ENCODE measurements at regions not wholly inside any gene's neighbourhood (a gene's known extent, or its start where the extent isn't known, plus 50 kb on each side); places are given as distances from the start of the nearest gene placed in this dataset.

DNA sequence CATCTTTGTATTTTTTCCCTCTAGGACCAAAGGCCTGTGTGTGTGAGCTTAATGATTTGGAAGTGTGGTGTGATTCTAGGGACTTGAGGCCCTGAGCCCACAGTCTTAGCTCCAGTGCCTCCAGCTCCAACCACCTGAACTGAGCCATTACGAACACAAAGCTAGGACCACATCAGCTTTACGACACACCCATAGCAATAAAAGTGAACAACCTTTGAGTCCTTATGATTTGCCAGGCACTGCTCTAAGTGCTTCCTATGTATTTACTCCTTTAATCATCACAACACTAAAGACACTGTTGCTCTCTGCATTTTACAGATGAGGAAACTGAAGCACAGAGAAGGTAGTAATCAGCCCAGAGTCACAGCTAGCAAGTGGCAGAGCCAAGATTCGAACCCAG is 126.4 kb downstream of the EHF start:
- Histone ChIP-seq H3K14ac (ENCODE audit: insufficient read length) (no peak overlapping the region), H3K9me3 (ENCODE audit: insufficient read depth in 2 of 2, low read depth in 1 of 2, low read length in 1 of 2) (no peaks in the 10 kb centered on the region), H4K91ac (replicated peaks; ENCODE audit: insufficient read length, low read length) (no peak overlapping the region), H3K36me3 (ENCODE audit: control insufficient read depth in 2 of 4, insufficient read depth in 4 of 4, low read length in 3 of 4) (no peaks in the 10 kb centered on the region), H2AK5ac (ENCODE audit: low read depth, low read length) (no peak overlapping the region), H3K9ac (replicated peaks in 1 of 4; ENCODE audit: extremely low read depth in 1 of 4, low read depth in 3 of 4, low read length in 3 of 4) (no peak overlapping the region), H3K23ac (ENCODE audit: insufficient read length) (no peak overlapping the region), H3K56ac (replicated peaks; ENCODE audit: insufficient read length, low read depth, low read length) (no peak overlapping the region), H2BK5ac (ENCODE audit: low read depth, low read length) (no peak overlapping the region), H2BK120ac (replicated peaks; ENCODE audit: low read depth, low read length) (no peak overlapping the region), H4K8ac (ENCODE audit: extremely low read depth, insufficient read depth, low read length) (no peak overlapping the region), H3K4me2 (ENCODE audit: insufficient read depth in 1 of 2, low read depth in 2 of 2, low read length in 2 of 2) (no peak overlapping the region), H2BK20ac (ENCODE audit: low read length) (no peak overlapping the region), H3K23me2 (ENCODE audit: low read depth, low read length) (no peaks in the 10 kb centered on the region), H4K20me1 (replicated peaks in 1 of 2; ENCODE audit: control insufficient read depth in 1 of 2, insufficient read depth in 2 of 2, low read length in 2 of 2) (peaks cover 0 to 3% of the 10 kb centered on the region in 2 experiments), H2BK15ac (ENCODE audit: low read length) (no peak overlapping the region), H3K27me3 (replicated peaks in 1 of 4; ENCODE audit: control insufficient read depth in 3 of 4, extremely low read depth in 1 of 4, insufficient read depth in 3 of 4, low read length in 3 of 4) (no peaks in the 10 kb centered on the region), H3K4me1 (replicated peaks in 1 of 4; ENCODE audit: control insufficient read depth in 3 of 4, insufficient read depth in 4 of 4, low read length in 3 of 4) (no peaks in the 10 kb centered on the region), H3K79me1 (ENCODE audit: low read depth, low read length) (no peaks in the 10 kb centered on the region; the same call in 1 of the 2 replicates), H2BK12ac (ENCODE audit: low read depth, low read length) (no peak overlapping the region), H3K4ac (replicated peaks; ENCODE audit: insufficient read length, low read depth, low read length) (no peak overlapping the region), H3K27ac (ENCODE audit: low read depth, low read length) (no peak overlapping the region), H3K4me3 (ENCODE audit: extremely low read depth in 1 of 4, insufficient read depth in 2 of 4, low read depth in 3 of 4, low read length in 4 of 4) (no peak overlapping the region), H3K79me2 (ENCODE audit: control insufficient read depth in 1 of 2, insufficient read depth in 2 of 2, low read length in 2 of 2) (no peaks in the 10 kb centered on the region), H3K18ac (ENCODE audit: extremely low read depth, low read length) (no peak overlapping the region), H2AFZ (ENCODE audit: low read length) (no peak overlapping the region), H4K5ac (ENCODE audit: insufficient read length, low read depth, low read length) (no peak overlapping the region)
- FAIRE-seq (no peak), DNase-seq (ENCODE audit: low read depth in 1 of 2, low spot score in 2 of 2) (no peak)
- TF ChIP-seq SAP30 (IDR thresholded peaks at IDR 0.05; ENCODE audit: insufficient read depth, insufficient replicate concordance, low read length) (no peak), JUND (IDR thresholded peaks at IDR 0.05; ENCODE audit: low read length) (no peak), ZNF274 (IDR thresholded peaks at IDR 0.05; ENCODE audit: borderline replicate concordance, extremely low read depth, low read length) (no peak), POU5F1 (IDR thresholded peaks at IDR 0.05; ENCODE audit: low read depth, low read length) (no peak), SRF (IDR thresholded peaks at IDR 0.05; ENCODE audit: low read depth, low read length) (no peak), CHD1 (IDR thresholded peaks at IDR 0.05; ENCODE audit: low read depth, low read length) (no peak), KDM4A (IDR thresholded peaks at IDR 0.05; ENCODE audit: low read depth, low read length, severe bottlenecking) (no peak), SP4 (IDR thresholded peaks at IDR 0.05; ENCODE audit: low read length) (no peak), KDM1A (IDR thresholded peaks at IDR 0.05; ENCODE audit: borderline replicate concordance, low read length) (no peak), BRCA1 (IDR thresholded peaks at IDR 0.05; ENCODE audit: low read depth, low read length) (no peak), CBX8 (IDR thresholded peaks at IDR 0.05; ENCODE audit: borderline replicate concordance, low read depth, low read length) (no peak), EP300 (IDR thresholded peaks at IDR 0.05; ENCODE audit: borderline replicate concordance in 1 of 2, low read depth in 2 of 2, low read length in 2 of 2) (no peak)
- TF ChIP-seq, protein P1, sequence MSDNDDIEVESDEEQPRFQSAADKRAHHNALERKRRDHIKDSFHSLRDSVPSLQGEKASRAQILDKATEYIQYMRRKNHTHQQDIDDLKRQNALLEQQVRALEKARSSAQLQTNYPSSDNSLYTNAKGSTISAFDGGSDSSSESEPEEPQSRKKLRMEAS (IDR thresholded peaks at IDR 0.05), result no peak
- ChIA-PET POLR2A (ENCODE audit: partially characterized antibody) (no interaction called here), CTCF (ENCODE audit: partially characterized antibody) (interaction anchor here (1.8 kb wide), 1 partner anchor 161 kb away, joined by 4 read pairs; no protein-coding TSS in a partner anchor)
- WGBS, 2 experiments (ENCODE audit: extremely low coverage in 1 of 2, insufficient coverage in 1 of 2, insufficient read length in 1 of 2, insufficient replicate concordance in 2 of 2, low coverage in 1 of 2, low lambda C conversion rate in 2 of 2, missing lambda C conversion rate in 1 of 2), result 55% methylated on average over 3 of the region's 3 CpGs; no CpG with 5 or more reads in 1 of the 2 experiments

Data from H1 (cell line).